CD4-positive, alpha-beta T cell treated with Interleukin-17A for 1 hour (primary cell): ENCODE measurements at regions not wholly inside any gene's neighbourhood (a gene's known extent, or its start where the extent isn't known, plus 50 kb on each side); places are given as distances from the start of the nearest gene placed in this dataset.

Source experiments
- DNase-seq: peaks from one replicate; pipeline ENCODE4 v3.0.0-alpha.2; 2020

GRCh38 chr2:173593109-173593508, 238.4 kb downstream of the CDCA7 start:
- DNase-seq: no peak

- no peak for DNase-seq
Observed at GRCh38 chr2:173596244-173596643, 241.6 kb downstream of the CDCA7 start.

GRCh38 chr2:173598525-173598924, 243.9 kb downstream of the CDCA7 start:
- no peak for DNase-seq

GRCh38 chr2:173599821-173600359, 245.2 kb downstream of the CDCA7 start:
- no peak for DNase-seq

GRCh38 chr2:173602153-173602795, 247.6 kb downstream of the CDCA7 start:
- DNase-seq: no peak

- DNase-seq: no peak
Observed at GRCh38 chr2:173605994-173606393, 251.3 kb downstream of the CDCA7 start.

GRCh38 chr2:173606619-173607248, 252.1 kb downstream of the CDCA7 start:
- no peak for DNase-seq

GRCh38 chr2:173607606-173608311, 253.1 kb downstream of the CDCA7 start:
- DNase-seq: no peak

- no peak for DNase-seq
Observed at GRCh38 chr2:173611121-173611520, 256.4 kb downstream of the CDCA7 start.

GRCh38 chr2:173612354-173612753, 257.7 kb downstream of the CDCA7 start:
- DNase-seq: no peak

GRCh38 chr2:173613386-173613785, 258.7 kb downstream of the CDCA7 start:
- DNase-seq: no peak

GRCh38 chr2:173614265-173614930, 259.7 kb downstream of the CDCA7 start:
- DNase-seq: no peak

- no peak for DNase-seq
Observed at GRCh38 chr2:173623438-173624319, 269.0 kb downstream of the CDCA7 start.

GRCh38 chr2:173625315-173625714, 270.6 kb downstream of the CDCA7 start:
- DNase-seq: no peak

GRCh38 chr2:173629076-173629475, 274.4 kb downstream of the CDCA7 start:
- no peak for DNase-seq

- no peak for DNase-seq
Observed at GRCh38 chr2:173630425-173631126, 275.9 kb downstream of the CDCA7 start.

GRCh38 chr2:173631127-173631460, 276.4 kb downstream of the CDCA7 start:
- DNase-seq: no peak

- DNase-seq: no peak
Observed at GRCh38 chr2:173644146-173644545, 289.5 kb downstream of the CDCA7 start.

- DNase-seq: no peak
Observed at GRCh38 chr2:173647681-173648311, 293.1 kb downstream of the CDCA7 start.

GRCh38 chr2:173648816-173649215, 294.1 kb downstream of the CDCA7 start:
- DNase-seq: no peak

GRCh38 chr2:173649527-173650219, 295.0 kb downstream of the CDCA7 start:
- DNase-seq: no peak
